Fibroblast of the aortic adventitia (primary cell): ENCODE measurements at regions not wholly inside any gene's neighbourhood (a gene's known extent, or its start where the extent isn't known, plus 50 kb on each side); places are given as distances from the start of the nearest gene placed in this dataset.

Experiments
- DNase-seq: peaks from one replicate; pipeline ENCODE4 v3.0.0-alpha.2; 2010; ENCODE audit warnings: low read depth
- H3K4me3 ChIP-seq: 2 replicates; pipeline ENCODE4 v1.5.1; 2011; ENCODE audit warnings: low read depth, mild to moderate bottlenecking, control low read depth, low read length, moderate library complexity
- TF ChIP-seq, protein P1 (sequence below): IDR thresholded peaks from 2 replicates; pipeline ENCODE4 v1.5.1; 2011; ENCODE audit warnings: mild to moderate bottlenecking, low read length, control low read depth, inconsistent platforms; ENCODE audit not compliant: insufficient read depth

DNA sequence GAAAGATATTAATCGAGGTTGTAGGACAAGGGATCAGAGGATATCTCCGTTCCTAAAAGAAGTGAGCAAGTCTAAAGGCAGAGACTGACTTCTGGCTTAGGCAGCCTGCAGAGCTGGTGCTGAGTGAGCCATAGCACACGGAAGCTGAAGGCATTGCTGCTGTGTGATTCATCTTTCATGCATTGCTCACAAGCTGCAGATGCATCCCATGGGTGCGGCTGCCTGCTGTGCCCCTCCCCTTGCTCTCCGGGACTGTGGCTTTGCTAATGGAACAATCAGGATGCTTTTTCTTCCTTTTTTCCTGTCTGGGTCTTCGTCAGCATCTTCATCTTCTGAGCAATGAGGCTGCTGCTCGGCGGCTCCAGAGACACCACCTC is 341.4 kb downstream of the DIRAS2 start:
- no peak overlapping the region for H3K4me3 ChIP-seq
- peak; percentile 92 for DNase-seq
- TF ChIP-seq, protein P1, sequence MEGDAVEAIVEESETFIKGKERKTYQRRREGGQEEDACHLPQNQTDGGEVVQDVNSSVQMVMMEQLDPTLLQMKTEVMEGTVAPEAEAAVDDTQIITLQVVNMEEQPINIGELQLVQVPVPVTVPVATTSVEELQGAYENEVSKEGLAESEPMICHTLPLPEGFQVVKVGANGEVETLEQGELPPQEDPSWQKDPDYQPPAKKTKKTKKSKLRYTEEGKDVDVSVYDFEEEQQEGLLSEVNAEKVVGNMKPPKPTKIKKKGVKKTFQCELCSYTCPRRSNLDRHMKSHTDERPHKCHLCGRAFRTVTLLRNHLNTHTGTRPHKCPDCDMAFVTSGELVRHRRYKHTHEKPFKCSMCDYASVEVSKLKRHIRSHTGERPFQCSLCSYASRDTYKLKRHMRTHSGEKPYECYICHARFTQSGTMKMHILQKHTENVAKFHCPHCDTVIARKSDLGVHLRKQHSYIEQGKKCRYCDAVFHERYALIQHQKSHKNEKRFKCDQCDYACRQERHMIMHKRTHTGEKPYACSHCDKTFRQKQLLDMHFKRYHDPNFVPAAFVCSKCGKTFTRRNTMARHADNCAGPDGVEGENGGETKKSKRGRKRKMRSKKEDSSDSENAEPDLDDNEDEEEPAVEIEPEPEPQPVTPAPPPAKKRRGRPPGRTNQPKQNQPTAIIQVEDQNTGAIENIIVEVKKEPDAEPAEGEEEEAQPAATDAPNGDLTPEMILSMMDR, result no peak

DNA sequence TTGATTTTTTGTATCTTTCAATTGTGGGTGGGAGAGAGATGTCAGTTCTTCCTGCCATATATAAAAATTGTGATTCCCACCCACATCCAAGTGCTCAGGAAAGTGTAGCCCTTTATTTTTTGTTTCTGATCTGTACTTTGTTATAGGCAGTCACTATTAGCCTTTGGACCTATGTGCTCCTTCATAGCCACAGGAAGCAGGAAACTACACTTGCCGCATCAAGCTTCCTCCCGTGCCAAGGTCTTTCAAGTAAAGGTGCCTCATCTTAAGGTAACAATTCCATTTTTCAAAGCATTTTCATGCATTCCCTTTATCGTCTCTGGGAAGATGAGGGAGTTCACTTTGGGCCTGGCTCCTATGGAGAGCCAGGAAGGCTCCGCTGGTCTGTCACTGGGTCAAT is 339.0 kb downstream of the DIRAS2 start:
- TF ChIP-seq, protein P1, result no peak
- no peak for DNase-seq
- no peak overlapping the region for H3K4me3 ChIP-seq

DNA sequence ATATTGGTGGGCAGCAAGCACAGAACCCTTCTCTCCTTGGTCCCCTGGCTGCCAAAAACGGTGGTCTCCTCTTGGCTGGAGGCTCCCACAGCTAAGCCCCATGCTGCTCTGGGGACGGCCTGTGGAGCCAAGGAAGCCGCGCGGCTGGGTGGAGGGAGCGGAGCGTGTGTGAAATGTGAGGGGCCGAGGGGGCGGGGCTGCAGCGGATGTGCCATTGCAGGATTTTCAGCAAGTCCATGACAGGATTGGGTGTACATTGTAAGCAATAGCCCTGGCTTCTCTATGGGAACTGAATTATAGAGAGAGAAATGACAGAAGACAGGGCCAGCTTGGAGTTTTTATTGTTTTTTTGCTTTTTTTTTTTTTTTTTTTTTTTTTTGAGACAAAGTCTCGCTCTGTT is 336.5 kb downstream of the DIRAS2 start:
- no peak overlapping the region for H3K4me3 ChIP-seq
- DNase-seq, result no peak
- TF ChIP-seq, protein P1, result no peak

DNA sequence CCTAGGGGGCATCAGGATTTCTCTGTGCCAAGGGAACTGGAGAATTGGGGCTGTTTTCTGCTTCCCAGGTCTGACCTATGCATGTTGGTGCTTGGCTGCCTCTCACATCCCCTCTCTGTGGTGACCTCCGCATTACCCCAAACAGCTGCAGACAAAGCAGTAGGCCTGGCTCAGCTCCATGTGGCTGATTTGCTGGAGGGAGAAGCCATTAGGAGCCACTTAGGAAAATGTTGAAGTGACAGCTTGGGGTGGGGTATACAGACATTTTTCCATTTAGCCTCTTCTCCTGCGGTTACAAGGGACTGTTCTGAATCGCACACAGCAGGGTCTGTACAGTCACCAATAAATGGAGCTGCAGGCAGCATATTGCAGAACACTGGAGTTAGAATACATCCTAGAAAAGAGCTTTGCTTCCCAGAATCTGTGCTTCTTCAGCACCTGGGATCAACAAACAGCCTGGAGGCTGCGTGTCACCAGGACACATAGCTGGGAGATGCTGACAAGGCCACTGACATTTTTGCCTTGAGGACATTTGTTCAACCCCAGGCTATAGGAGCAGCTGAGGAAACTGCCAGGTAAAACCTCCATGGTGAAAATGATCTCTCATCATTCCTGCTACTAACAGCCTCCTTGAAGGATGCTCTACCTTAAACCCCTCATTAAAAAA is 335.3 kb downstream of the DIRAS2 start:
- TF ChIP-seq, protein P1, result no peak
- no peak for DNase-seq
- no peak overlapping the region for H3K4me3 ChIP-seq

DNA sequence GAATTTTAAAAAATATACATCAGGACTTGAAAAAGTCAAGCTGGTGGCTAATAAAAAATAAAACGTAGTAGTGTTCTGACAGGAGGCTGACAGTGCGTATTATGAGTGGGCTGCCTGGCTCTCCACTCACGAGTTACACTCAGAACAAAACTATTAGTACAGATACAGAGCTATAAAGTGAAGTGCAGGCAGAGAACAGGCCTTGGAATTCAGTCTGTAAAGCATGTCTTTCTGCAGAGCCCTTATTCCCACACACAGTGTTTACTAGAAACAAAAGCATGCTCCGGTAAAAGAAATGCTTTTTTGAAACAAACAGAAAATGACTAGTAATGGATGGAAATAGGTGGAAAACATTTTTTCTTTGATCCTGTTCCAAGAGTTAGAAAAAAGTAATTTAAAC is 334.7 kb downstream of the DIRAS2 start:
- DNase-seq, result no peak
- TF ChIP-seq, protein P1, result no peak
- no peak overlapping the region for H3K4me3 ChIP-seq

DNA sequence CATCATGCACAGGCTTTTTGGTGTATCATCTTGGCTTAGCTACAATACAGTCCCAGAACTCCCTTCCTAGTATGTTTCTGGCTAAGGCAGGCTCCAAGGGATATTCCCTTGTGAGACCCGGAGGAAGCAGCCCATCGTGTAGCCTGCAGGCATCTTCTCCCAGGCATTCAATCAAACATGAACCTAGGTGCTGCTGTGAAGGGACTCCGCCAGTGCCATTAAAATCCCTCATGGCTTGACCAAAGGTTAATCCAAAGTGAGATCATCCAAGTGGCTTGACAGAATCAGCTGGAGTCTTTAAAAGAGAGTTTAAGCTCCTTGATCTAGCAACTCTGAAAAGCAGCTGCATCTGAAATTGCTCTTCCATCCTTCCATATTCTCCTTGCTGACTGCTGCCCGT is 333.9 kb downstream of the DIRAS2 start:
- DNase-seq, result no peak
- TF ChIP-seq, protein P1, result no peak
- no peak overlapping the region for H3K4me3 ChIP-seq
